GM12878 (cell line): ENCODE measurements at regions not wholly inside any gene's neighbourhood (a gene's known extent, or its start where the extent isn't known, plus 50 kb on each side); places are given as distances from the start of the nearest gene placed in this dataset.

Source experiments
- ATAC-seq: fragments of 200-7000 bp; cut with Tn5 transposase; 3 replicates; pipeline ENCODE4 v1.9.1; 2020; ENCODE audit warnings: mild to moderate bottlenecking, moderate library complexity
- BruUV-seq: library from RNA; stranded (reverse); fragments of 400-500 nt; replicated peaks from 2 replicates; lab custom pipeline; 2021; lab: Mats Ljungman, UMichigan
- CTCF ChIA-PET: fragments of 300-600 bp; sonication (Branson Sonifier 250); formaldehyde crosslinking; extraction: SDS; loops from one replicate; lab custom pipeline; 2021; ENCODE audit warnings: inconsistent platforms; lab: Yijun Ruan, JAX
- POLR2A ChIA-PET: fragments of 350-600 bp; formaldehyde crosslinking; extraction: SDS; loops from one replicate; lab custom pipeline; 2021; ENCODE audit warnings: inconsistent platforms; lab: Charles Lee
- RAD21 ChIA-PET: fragments of 300-600 bp; sonication (Branson Sonifier 250); formaldehyde crosslinking; loops from one replicate; lab custom pipeline; 2023; ENCODE audit warnings: antibody characterized with exemption; ENCODE audit not compliant: unreplicated experiment; lab: Charles Lee
- SMC1A ChIA-PET: fragments of 300-600 bp; sonication (Branson Sonifier 250); formaldehyde crosslinking; loops from one replicate; lab custom pipeline; 2023; ENCODE audit not compliant: unreplicated experiment, uncharacterized antibody; lab: Charles Lee
- DNase-seq: peaks from one replicate; pipeline ENCODE4 v3.0.0-alpha.2; 2011; ENCODE audit warnings: low read depth, low spot score
- FAIRE-seq: peaks from 3 replicates; lab custom pipeline; 2011; peaks lifted over from hg19 to GRCh38; lab: Jason Lieb, UNC
- H2AFZ ChIP-seq: 2 replicates; pipeline ENCODE4 v1.6.0; 2011; ENCODE audit warnings: low read depth, low read length, control low read depth; ENCODE audit not compliant: control insufficient read depth
- H3K27ac ChIP-seq: 2 replicates; pipeline ENCODE4 v1.5.1; 2011; ENCODE audit warnings: control low read depth; ENCODE audit not compliant: control insufficient read depth, insufficient read depth
- H3K27me3 ChIP-seq, 2 experiments: replicated peaks in 1 of 2; 2 replicates each; pipeline versions ENCODE4 v1.6.0 to v1.6.1; 2011; ENCODE audit warnings: low read length in 1 of 2; ENCODE audit not compliant: control insufficient read depth in 2 of 2, insufficient read depth in 2 of 2
- H3K36me3 ChIP-seq, 2 experiments: 2 replicates each; pipeline ENCODE4 v1.5.1; 2011; ENCODE audit warnings: low read length in 1 of 2; ENCODE audit not compliant: control insufficient read depth in 2 of 2, insufficient read depth in 2 of 2
- H3K4me1 ChIP-seq: 2 replicates; pipeline ENCODE4 v1.6.1; 2011; ENCODE audit warnings: mild to moderate bottlenecking, low read length, moderate library complexity, mixed read lengths; ENCODE audit not compliant: control insufficient read depth, insufficient read depth
- H3K4me2 ChIP-seq: 2 replicates; pipeline ENCODE4 v1.6.0; 2011; ENCODE audit warnings: control low read depth; ENCODE audit not compliant: control insufficient read depth, insufficient read depth
- H3K4me3 ChIP-seq: fragments of 200-600 bp; sonication (generic); 2 replicates; pipeline ENCODE4 v1.5.1; 2016
- H3K79me2 ChIP-seq: 2 replicates; pipeline ENCODE4 v1.6.0; 2011; ENCODE audit warnings: low read length; ENCODE audit not compliant: control insufficient read depth, insufficient read depth
- H3K9ac ChIP-seq: 2 replicates; pipeline ENCODE4 v1.8.0; 2011; ENCODE audit warnings: low read length, control low read depth, mixed read lengths; ENCODE audit not compliant: control insufficient read depth, insufficient read depth
- H3K9me3 ChIP-seq: replicated peaks from 3 replicates; pipeline ENCODE4 v1.5.1; 2011; ENCODE audit warnings: mild to moderate bottlenecking, low read length; ENCODE audit not compliant: control insufficient read depth, insufficient read depth
- H4K20me1 ChIP-seq: 2 replicates; pipeline ENCODE4 v1.6.0; 2011; ENCODE audit not compliant: control insufficient read depth, insufficient read depth
- CHD2 ChIP-seq: IDR thresholded peaks from 2 replicates; pipeline ENCODE4 v1.6.1; 2011; ENCODE audit warnings: low read depth, low read length, improper control_type of control experiment, borderline replicate concordance
- FOXK2 ChIP-seq: fragments of 450-650 bp; IDR thresholded peaks from 2 replicates; pipeline ENCODE4 v1.6.1; 2017; ENCODE audit warnings: mild to moderate bottlenecking, moderate library complexity
- IRF4 ChIP-seq: IDR thresholded peaks from 2 replicates; pipeline ENCODE4 v1.6.1; 2011; ENCODE audit warnings: low read depth, low read length
- NFYB ChIP-seq: IDR thresholded peaks from 2 replicates; pipeline ENCODE4 v1.6.1; 2011; ENCODE audit warnings: low read depth, mild to moderate bottlenecking, low read length, improper control_type of control experiment, moderate library complexity; ENCODE audit not compliant: insufficient read depth
- SPI1 ChIP-seq: IDR thresholded peaks from 2 replicates; pipeline ENCODE4 v1.6.1; 2011; ENCODE audit warnings: low read depth, mild to moderate bottlenecking, low read length, moderate library complexity, borderline replicate concordance; ENCODE audit not compliant: insufficient read depth
- WGBS: methylation state at CpG from one replicate; pipeline ENCODE4 v1.1.6; 2016; ENCODE audit warnings: low lambda C conversion rate; ENCODE audit not compliant: insufficient replicate concordance, insufficient coverage; ENCODE audit errors: missing lambda C conversion rate; 5-methylcytosine and 5-hydroxymethylcytosine counted together
- in situ Hi-C: fragments of 300-500 bp; cut with MboI; formaldehyde crosslinking; loops from 9 replicates; pipeline ENCODE4 v1.14.3; 2018; ENCODE audit warnings: mixed read lengths
- intact Hi-C: fragments of 100-400 bp; cut with micrococcal nuclease; formaldehyde crosslinking; loops from one replicate; pipeline ENCODE4 v1.14.2; 2022; ENCODE audit not compliant: unreplicated experiment
- TF ChIP-seq, protein P1 (sequence below): IDR thresholded peaks from 2 replicates; pipeline ENCODE4 v1.6.1; 2012; ENCODE audit warnings: low read length, inconsistent platforms

- H3K27ac ChIP-seq, result peak overlapping the region; percentile 22
- H3K27me3 ChIP-seq, result no peaks in the 10 kb centered on the region
- no peaks in the 10 kb centered on the region for H3K36me3 ChIP-seq
- in situ Hi-C loops, result no loop called here
- ChIA-PET POLR2A (no interaction called here), SMC1A (interaction anchor here (0.9 to 1.2 kb wide), 2 partner anchors 15 to 171 kb away, joined by 3 to 4 read pairs; no protein-coding TSS in a partner anchor), CTCF (no interaction called here)
- FAIRE-seq (no peak), ATAC-seq (peak; percentile 46; the same call in 2 of the 3 replicates)
- no peaks in the 10 kb centered on the region for H3K79me2 ChIP-seq
- H3K4me2 ChIP-seq, result no peak overlapping the region
- no peak overlapping the region for H3K4me3 ChIP-seq
- WGBS, result 61% methylated on average over 7 of the region's 7 CpGs
- TF ChIP-seq, protein P1, sequence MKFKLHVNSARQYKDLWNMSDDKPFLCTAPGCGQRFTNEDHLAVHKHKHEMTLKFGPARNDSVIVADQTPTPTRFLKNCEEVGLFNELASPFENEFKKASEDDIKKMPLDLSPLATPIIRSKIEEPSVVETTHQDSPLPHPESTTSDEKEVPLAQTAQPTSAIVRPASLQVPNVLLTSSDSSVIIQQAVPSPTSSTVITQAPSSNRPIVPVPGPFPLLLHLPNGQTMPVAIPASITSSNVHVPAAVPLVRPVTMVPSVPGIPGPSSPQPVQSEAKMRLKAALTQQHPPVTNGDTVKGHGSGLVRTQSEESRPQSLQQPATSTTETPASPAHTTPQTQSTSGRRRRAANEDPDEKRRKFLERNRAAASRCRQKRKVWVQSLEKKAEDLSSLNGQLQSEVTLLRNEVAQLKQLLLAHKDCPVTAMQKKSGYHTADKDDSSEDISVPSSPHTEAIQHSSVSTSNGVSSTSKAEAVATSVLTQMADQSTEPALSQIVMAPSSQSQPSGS, result no peak
- TF ChIP-seq SPI1, result peak; percentile 7; the same call in 1 of the 2 replicates
- TF ChIP-seq CHD2, result no peak
- no peak for TF ChIP-seq NFYB
- 0 out of 2 replicates have a peak, but pooled peaks have one; percentile 8 for TF ChIP-seq FOXK2
- TF ChIP-seq IRF4, result no peak
- TF ChIP-seq, all 136 proteins: peak for 2
- H4K20me1 ChIP-seq, result no peaks in the 10 kb centered on the region
- RAD21 ChIA-PET, result no interaction called here
- H2AFZ ChIP-seq, result peak overlapping the region; percentile 48
- DNase-seq, result no peak
- no TSS peak for BruUV-seq
- peaks cover 10% of the 10 kb centered on the region for H3K4me1 ChIP-seq
- H3K9me3 ChIP-seq, result no peaks in the 10 kb centered on the region; the same call in 1 of the 3 replicates
- H3K9ac ChIP-seq, result no peak overlapping the region
- intact Hi-C loops, result no loop called here
Observed at GRCh38 chr14:65243766-65244442, 141.6 kb upstream of the MAX start.
